Left ventricle myocardium inferior (tissue), 1 donor: ENCODE measurements at regions not wholly inside any gene's neighbourhood (a gene's known extent, or its start where the extent isn't known, plus 50 kb on each side); places are given as distances from the start of the nearest gene placed in this dataset.

Source experiments
- DNase-seq: peaks from one replicate; pipeline ENCODE4 v3.0.0-alpha.2; 2020
- H3K27ac ChIP-seq: fragments of 200-600 bp; replicated peaks from 2 replicates; pipeline ENCODE4 v1.8.0; 2021
- H3K27me3 ChIP-seq: fragments of 200-600 bp; 2 replicates; pipeline ENCODE4 v1.8.0; 2021; ENCODE audit warnings: low read depth
- H3K36me3 ChIP-seq: fragments of 200-600 bp; 2 replicates; pipeline ENCODE4 v1.8.0; 2021
- H3K4me1 ChIP-seq: fragments of 200-600 bp; 2 replicates; pipeline ENCODE4 v1.8.0; 2021
- H3K4me3 ChIP-seq: fragments of 200-600 bp; 2 replicates; pipeline ENCODE4 v1.8.0; 2021; ENCODE audit warnings: mild to moderate bottlenecking, moderate library complexity
- H3K9me3 ChIP-seq: fragments of 200-600 bp; replicated peaks from 2 replicates; pipeline ENCODE4 v1.8.0; 2021
- CTCF ChIP-seq: fragments of 200-600 bp; IDR thresholded peaks from 2 replicates; pipeline ENCODE4 v1.8.0; 2021; ENCODE audit warnings: antibody characterized with exemption, mild to moderate bottlenecking, borderline replicate concordance
- intact Hi-C: fragments of 100-400 bp; cut with micrococcal nuclease; formaldehyde crosslinking; loops from one replicate; pipeline ENCODE4 v1.11.0; 2022
- donor health status: DM: no; HTN: yes; CAD: no; lungs with severe emphysema.

- H3K9me3 ChIP-seq, result no peaks in the 10 kb centered on the region
- no peak overlapping the region for H3K27ac ChIP-seq
- H3K4me1 ChIP-seq, result no peaks in the 10 kb centered on the region
- H3K4me3 ChIP-seq, result no peak overlapping the region
- no peak for TF ChIP-seq CTCF
- no peaks in the 10 kb centered on the region for H3K36me3 ChIP-seq
- intact Hi-C loops, result no loop called here
- no peak for DNase-seq
- H3K27me3 ChIP-seq, result no peaks in the 10 kb centered on the region
Observed at GRCh38 chr9:115900698-115901097, 252.9 kb upstream of the PAPPA start.

GRCh38 chr9:115910959-115911358 lies 242.6 kb upstream of the PAPPA start:
- no peaks in the 10 kb centered on the region for H3K36me3 ChIP-seq
- no peak overlapping the region for H3K4me3 ChIP-seq
- intact Hi-C loops, result no loop called here
- H3K27ac ChIP-seq, result no peak overlapping the region
- no peak for TF ChIP-seq CTCF
- peaks cover 22% of the 10 kb centered on the region for H3K4me1 ChIP-seq
- H3K27me3 ChIP-seq, result no peaks in the 10 kb centered on the region
- no peak for DNase-seq
- H3K9me3 ChIP-seq, result no peaks in the 10 kb centered on the region

GRCh38 chr9:115912086-115912485 lies 241.5 kb upstream of the PAPPA start:
- intact Hi-C loops, result no loop called here
- no peaks in the 10 kb centered on the region for H3K9me3 ChIP-seq
- H3K36me3 ChIP-seq, result no peaks in the 10 kb centered on the region
- H3K4me1 ChIP-seq, result peaks cover 22% of the 10 kb centered on the region
- no peaks in the 10 kb centered on the region for H3K27me3 ChIP-seq
- no peak for DNase-seq
- H3K27ac ChIP-seq, result no peak overlapping the region
- TF ChIP-seq CTCF, result no peak
- no peak overlapping the region for H3K4me3 ChIP-seq

- Histone ChIP-seq H3K27me3 (no peaks in the 10 kb centered on the region), H3K9me3 (no peaks in the 10 kb centered on the region), H3K4me1 (peaks cover 22% of the 10 kb centered on the region), H3K36me3 (no peaks in the 10 kb centered on the region), H3K4me3 (no peak overlapping the region), H3K27ac (no peak overlapping the region)
- no peak for TF ChIP-seq CTCF
- no peak for DNase-seq
- intact Hi-C loops, result no loop called here
Observed at GRCh38 chr9:115913696-115914095, 239.9 kb upstream of the PAPPA start.

GRCh38 chr9:115914291-115914690 lies 239.3 kb upstream of the PAPPA start:
- Histone ChIP-seq H3K4me3 (no peak overlapping the region), H3K27ac (no peak overlapping the region), H3K9me3 (no peaks in the 10 kb centered on the region), H3K27me3 (no peaks in the 10 kb centered on the region), H3K36me3 (no peaks in the 10 kb centered on the region), H3K4me1 (peaks cover 22% of the 10 kb centered on the region)
- no peak for TF ChIP-seq CTCF
- DNase-seq, result no peak
- intact Hi-C loops, result no loop called here

- Histone ChIP-seq H3K4me3 (no peak overlapping the region), H3K27ac (no peak overlapping the region), H3K27me3 (no peaks in the 10 kb centered on the region), H3K9me3 (no peaks in the 10 kb centered on the region), H3K36me3 (no peaks in the 10 kb centered on the region), H3K4me1 (peaks cover 15% of the 10 kb centered on the region)
- intact Hi-C loops, result no loop called here
- no peak for TF ChIP-seq CTCF
- no peak for DNase-seq
Observed at GRCh38 chr9:115921301-115921700, 232.3 kb upstream of the PAPPA start.
